ENCODE measurements at regions not wholly inside any gene's neighbourhood (a gene's known extent, or its start where the extent isn't known, plus 50 kb on each side); places are given as distances from the start of the nearest gene placed in this dataset.

- TF ChIP-seq CTCF (conservative IDR thresholded peaks at IDR 0.05; ENCODE audit: low read length) (no peak), EZH2phosphoT487 (IDR thresholded peaks at IDR 0.05; ENCODE audit: borderline replicate concordance, low read depth, low read length) (no peak)
These were observed 75.1 kb downstream of the FOXL1 start for GRCh38 chr16:86653285-86654006.

Measured in OCI-LY7 (cell line).